Right atrium auricular region (tissue), 2 donors: ENCODE measurements at regions not wholly inside any gene's neighbourhood (a gene's known extent, or its start where the extent isn't known, plus 50 kb on each side); places are given as distances from the start of the nearest gene placed in this dataset.

ENCODE experiments used
- DNase-seq: peaks from one replicate; pipeline ENCODE4 v3.0.0-alpha.2; 2019; ENCODE audit warnings: low spot score
- H3K27ac ChIP-seq, 2 donors: fragments of 200-600 bp; sonication (generic); 1 replicate in 1 of 2; 2 replicates in 1 of 2; pipeline ENCODE4 v1.5.1; 2016 to 2019
- H3K27me3 ChIP-seq, 2 donors: fragments of 200-600 bp; sonication (generic); one replicate each; pipeline versions ENCODE4 v1.5.1 to v1.6.0; 2017 to 2019
- H3K36me3 ChIP-seq: fragments of 200-600 bp; sonication (generic); one replicate; pipeline ENCODE4 v1.5.1; 2016
- H3K4me1 ChIP-seq, 2 donors: fragments of 200-600 bp; sonication (generic); one replicate each; pipeline versions ENCODE4 v1.5.1 to v1.6.0; 2017 to 2019
- H3K4me3 ChIP-seq, 2 donors: fragments of 200-600 bp; sonication (generic); 1 replicate in 1 of 2; 2 replicates in 1 of 2; pipeline ENCODE4 v1.5.1; 2017 to 2019; ENCODE audit warnings: mild to moderate bottlenecking in 1 of 2, moderate library complexity in 1 of 2
- H3K9me3 ChIP-seq, 2 donors: fragments of 200-600 bp; sonication (generic); one replicate each; pipeline ENCODE4 v1.5.1; 2019
- CTCF ChIP-seq, 2 donors: fragments of 200-600 bp; sonication (generic); IDR thresholded peaks; one replicate each; pipeline ENCODE4 v1.5.1; 2019; ENCODE audit warnings: antibody characterized with exemption in 2 of 2

GRCh38 chr4:183763990-183764754, 105.1 kb downstream of the TRAPPC11 start:
- no peak for TF ChIP-seq CTCF (IDR thresholded peaks at IDR 0.05)
- H3K4me1 ChIP-seq = peaks cover 0 to 8% of the 10 kb centered on the region in 2 donors

GRCh38 chr4:183765251-183765911, 106.3 kb downstream of the TRAPPC11 start:
- Histone ChIP-seq H3K27ac (peak overlapping the region; percentile 29 to 67), H3K4me3 (peak overlapping the region in 1 of 2 donors; percentile 9), H3K27me3 (no peaks in the 10 kb centered on the region), H3K36me3 (no peaks in the 10 kb centered on the region), H3K9me3 (no peaks in the 10 kb centered on the region), H3K4me1 (peaks cover 0 to 8% of the 10 kb centered on the region in 2 donors)
- peak; percentile 68 for DNase-seq
- no peak for TF ChIP-seq CTCF (IDR thresholded peaks at IDR 0.05)

More at GRCh38 chr4:183763990-183764754, 105.1 kb downstream of the TRAPPC11 start:
- no peak for DNase-seq
- H3K27ac ChIP-seq = peak overlapping the region; percentile 29 to 67
- H3K4me3 ChIP-seq = no peak overlapping the region
- no peaks in the 10 kb centered on the region for H3K36me3 ChIP-seq
- no peaks in the 10 kb centered on the region for H3K9me3 ChIP-seq
- no peaks in the 10 kb centered on the region for H3K27me3 ChIP-seq

GRCh38 chr4:183766140-183766539, 107.0 kb downstream of the TRAPPC11 start:
- Histone ChIP-seq H3K27ac (peak overlapping the region; percentile 39 to 62), H3K4me1 (peaks cover 0 to 8% of the 10 kb centered on the region in 2 donors)
- DNase-seq = no peak

GRCh38 chr4:183770906-183771305, 111.8 kb downstream of the TRAPPC11 start:
- H3K27me3 ChIP-seq = no peaks in the 10 kb centered on the region
- H3K27ac ChIP-seq = no peak overlapping the region
- peaks cover 0 to 5% of the 10 kb centered on the region in 2 donors for H3K9me3 ChIP-seq
- H3K4me1 ChIP-seq = peaks cover 0 to 8% of the 10 kb centered on the region in 2 donors
- no peaks in the 10 kb centered on the region for H3K36me3 ChIP-seq
- DNase-seq = no peak
- H3K4me3 ChIP-seq = no peak overlapping the region
- TF ChIP-seq CTCF (IDR thresholded peaks at IDR 0.05) = no peak

More at GRCh38 chr4:183766140-183766539, 107.0 kb downstream of the TRAPPC11 start:
- Histone ChIP-seq H3K9me3 (no peaks in the 10 kb centered on the region), H3K27me3 (no peaks in the 10 kb centered on the region), H3K36me3 (no peaks in the 10 kb centered on the region), H3K4me3 (no peak overlapping the region)
- no peak for TF ChIP-seq CTCF (IDR thresholded peaks at IDR 0.05)

- Histone ChIP-seq H3K9me3 (peaks cover 0 to 5% of the 10 kb centered on the region in 2 donors), H3K4me1 (no peaks in the 10 kb centered on the region), H3K27ac (no peak overlapping the region), H3K27me3 (no peaks in the 10 kb centered on the region), H3K4me3 (no peak overlapping the region), H3K36me3 (no peaks in the 10 kb centered on the region)
- no peak for DNase-seq
- TF ChIP-seq CTCF (IDR thresholded peaks at IDR 0.05) = no peak
Observed at GRCh38 chr4:183772361-183772760, 113.3 kb downstream of the TRAPPC11 start.
